ENCODE measurements at regions not wholly inside any gene's neighbourhood (a gene's known extent, or its start where the extent isn't known, plus 50 kb on each side); places are given as distances from the start of the nearest gene placed in this dataset.
A peak's percentile ranks its signal among the peaks of the same experiment; 100 is the strongest.

DNA sequence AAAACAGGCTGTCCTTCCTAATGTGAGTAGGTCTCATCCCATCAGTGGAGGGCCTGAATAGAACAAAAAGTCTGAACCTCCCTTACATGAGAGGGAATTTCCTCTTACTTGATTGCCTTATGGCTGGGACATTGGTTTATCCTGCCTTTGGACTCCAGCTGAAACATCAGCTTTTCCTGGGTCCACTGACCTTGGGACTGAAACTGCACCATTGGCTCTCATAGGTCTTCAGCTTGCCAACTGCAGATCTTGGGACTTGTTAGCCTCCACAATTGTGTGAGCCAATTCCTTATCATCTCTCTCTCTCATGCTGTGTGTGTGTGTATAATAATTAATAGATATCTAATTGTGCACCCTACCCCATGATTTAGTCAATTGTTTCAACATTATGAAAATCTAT lies 375.3 kb upstream of the DDI1 start:
- DNase-seq (ENCODE audit: low read depth in 2 of 2, low spot score in 1 of 2): no peak

DNA sequence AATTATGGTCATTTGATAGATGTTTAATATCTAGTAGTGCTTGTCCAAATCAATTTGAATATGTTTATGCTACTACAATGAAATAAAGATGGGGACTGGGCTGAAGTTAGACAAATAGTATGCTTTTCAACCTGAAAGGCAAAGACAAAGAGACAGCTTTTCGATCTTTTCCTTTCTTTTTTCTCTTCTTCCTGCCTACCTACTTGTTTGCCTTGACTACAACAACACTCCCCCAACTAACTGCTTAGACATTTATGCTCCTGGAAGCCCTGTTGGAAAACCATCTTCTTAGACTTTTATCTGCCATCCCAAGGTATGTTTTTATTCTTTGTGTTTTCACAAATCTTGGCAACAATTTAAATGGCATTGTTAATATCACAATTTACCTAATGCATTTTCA lies 374.4 kb upstream of the DDI1 start:
- DNase-seq (ENCODE audit: low read depth in 2 of 2, low spot score in 1 of 2): no peak

DNA sequence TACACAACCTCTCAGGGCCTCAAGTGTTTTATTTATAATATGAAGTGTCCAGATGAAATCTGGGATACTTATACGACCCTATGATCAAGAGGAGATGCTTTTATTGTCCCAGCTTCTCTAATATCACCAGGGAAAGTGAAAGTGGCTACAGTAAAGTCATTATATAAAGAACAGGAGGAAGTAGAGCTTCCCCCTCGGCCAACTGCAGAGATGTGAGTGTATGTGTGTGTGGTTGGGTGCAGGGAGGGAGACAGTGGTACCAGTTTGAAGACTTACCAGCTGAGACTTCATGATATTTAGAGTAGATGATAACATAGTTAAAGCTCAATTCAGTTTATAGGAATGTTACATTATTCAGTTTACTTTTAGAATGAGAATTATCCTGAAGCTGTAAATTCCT lies 373.6 kb upstream of the DDI1 start:
- no peak for DNase-seq (ENCODE audit: low read depth in 2 of 2, low spot score in 1 of 2)

DNA sequence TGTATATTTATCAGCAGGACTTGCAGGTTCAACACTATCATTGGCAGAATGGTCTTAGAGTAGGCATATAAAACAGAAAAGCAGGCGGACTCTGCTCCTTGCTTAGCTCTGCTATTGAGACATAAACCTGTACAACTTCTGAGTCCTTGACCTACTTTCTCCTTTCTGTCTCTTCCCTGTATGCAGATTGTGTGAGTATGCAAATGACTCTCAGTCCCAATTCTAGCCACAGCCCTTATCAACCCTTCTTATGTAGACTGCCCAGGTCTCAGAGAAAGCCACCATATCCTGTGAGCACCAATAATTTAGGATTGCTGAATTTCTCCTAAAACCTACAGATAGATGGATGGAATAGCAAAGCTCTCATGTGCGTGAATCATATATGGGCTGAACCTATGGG lies 367.6 kb upstream of the DDI1 start:
- no peak for DNase-seq (ENCODE audit: low read depth in 2 of 2, low spot score in 1 of 2)

DNA sequence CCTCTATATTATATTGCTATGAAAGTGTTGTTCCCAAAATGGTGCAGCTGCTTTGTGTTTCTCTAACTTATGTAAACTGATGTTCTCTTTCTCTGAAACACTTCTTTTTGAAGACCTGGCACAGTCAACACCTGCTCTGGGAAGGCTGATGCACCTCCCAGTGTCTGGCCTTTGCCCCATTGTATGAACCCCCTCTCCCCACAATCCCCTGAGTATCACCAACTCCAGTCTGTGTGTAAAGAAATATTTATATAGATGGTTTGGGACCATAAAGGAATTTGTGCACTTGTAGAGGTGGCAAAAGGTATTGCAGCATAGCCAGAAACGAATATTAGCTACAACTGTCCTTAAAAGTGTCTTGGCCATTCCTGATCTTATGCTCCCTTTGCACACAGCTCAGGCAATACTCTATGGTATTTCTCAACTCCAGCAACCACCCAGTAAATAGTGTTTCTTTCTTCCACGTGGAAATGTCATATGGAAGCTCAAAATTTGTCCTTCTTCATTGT lies 365.2 kb upstream of the DDI1 start:
- no peak for DNase-seq (ENCODE audit: low read depth in 2 of 2, low spot score in 1 of 2)

DNA sequence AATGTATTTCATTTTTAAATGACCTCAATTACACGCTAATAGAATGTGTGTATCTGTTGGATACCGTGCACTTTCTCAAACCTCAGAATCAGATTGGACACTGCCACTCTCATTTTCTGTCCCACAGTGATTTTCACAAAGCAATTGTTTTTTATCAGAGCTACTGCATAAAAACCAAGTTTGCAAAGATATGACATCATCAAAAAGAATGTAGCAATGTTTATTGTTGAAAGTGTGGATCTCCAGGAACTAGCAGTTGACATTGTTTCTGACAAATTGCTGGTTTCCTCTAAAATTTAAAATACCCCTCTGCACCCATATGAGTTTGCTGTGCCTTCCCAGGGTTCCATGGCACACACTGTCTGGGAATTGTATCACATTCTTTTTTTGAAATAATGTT lies 362.7 kb upstream of the DDI1 start:
- DNase-seq (ENCODE audit: low read depth in 2 of 2, low spot score in 1 of 2): no peak

DNA sequence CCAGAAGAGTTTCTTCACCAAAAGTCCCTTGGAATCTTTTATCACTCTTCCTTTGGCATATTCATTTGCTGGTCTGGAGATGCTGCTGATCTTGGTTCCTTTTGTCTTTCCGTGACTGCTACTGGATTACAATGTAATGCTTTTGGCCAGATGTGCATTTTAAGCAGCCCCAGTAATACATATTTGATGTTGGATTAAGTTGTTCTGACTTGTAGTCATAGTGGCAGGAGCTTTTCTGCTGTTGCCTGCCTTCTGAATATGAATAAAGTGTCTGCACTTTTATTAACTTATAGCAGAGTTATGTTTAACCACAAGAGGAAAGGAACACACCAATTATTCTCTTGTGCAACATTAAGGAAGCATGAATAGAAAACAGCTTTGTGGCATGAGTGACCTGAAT lies 360.0 kb upstream of the DDI1 start:
- DNase-seq (ENCODE audit: low read depth in 2 of 2, low spot score in 1 of 2): no peak

DNA sequence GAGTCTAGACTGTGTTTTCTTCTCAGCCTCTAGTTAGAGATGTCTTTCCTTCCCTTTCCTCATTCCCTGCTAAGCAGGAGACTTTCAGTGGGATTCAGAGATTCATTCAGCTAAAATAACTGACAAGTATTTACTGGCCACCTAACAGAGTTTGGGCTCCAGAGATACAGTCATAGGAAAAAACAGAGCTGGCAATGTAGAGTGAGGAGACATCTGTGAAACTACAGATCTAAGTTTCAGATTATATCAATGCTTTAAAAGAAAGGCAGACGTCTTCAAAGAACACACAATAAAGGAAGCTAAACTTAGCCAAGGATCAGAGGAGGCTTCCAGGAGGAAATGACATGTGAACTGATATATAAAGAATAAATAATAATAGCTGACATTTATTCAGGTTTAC lies 355.6 kb upstream of the DDI1 start:
- DNase-seq (ENCODE audit: low read depth in 2 of 2, low spot score in 1 of 2): no peak

DNA sequence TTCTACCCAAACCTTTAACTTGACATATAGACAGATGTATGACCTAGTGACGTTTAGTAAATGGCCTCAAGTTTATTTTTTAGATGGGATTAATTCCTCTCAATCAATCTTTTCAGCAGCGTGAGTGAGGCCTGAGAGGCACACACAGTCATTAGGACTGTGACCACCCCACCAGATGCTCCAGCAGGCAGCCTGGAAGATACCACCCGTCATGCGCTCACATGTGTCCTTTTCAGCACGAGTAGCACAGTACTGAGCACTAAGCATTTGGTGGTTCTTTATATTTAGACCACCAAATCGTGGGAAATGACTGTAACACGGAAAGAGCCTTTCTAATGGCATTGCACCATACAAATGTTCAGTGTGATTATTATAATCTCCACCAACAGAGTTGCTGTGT lies 354.6 kb upstream of the DDI1 start:
- DNase-seq (ENCODE audit: low read depth in 2 of 2, low spot score in 1 of 2): no peak

DNA sequence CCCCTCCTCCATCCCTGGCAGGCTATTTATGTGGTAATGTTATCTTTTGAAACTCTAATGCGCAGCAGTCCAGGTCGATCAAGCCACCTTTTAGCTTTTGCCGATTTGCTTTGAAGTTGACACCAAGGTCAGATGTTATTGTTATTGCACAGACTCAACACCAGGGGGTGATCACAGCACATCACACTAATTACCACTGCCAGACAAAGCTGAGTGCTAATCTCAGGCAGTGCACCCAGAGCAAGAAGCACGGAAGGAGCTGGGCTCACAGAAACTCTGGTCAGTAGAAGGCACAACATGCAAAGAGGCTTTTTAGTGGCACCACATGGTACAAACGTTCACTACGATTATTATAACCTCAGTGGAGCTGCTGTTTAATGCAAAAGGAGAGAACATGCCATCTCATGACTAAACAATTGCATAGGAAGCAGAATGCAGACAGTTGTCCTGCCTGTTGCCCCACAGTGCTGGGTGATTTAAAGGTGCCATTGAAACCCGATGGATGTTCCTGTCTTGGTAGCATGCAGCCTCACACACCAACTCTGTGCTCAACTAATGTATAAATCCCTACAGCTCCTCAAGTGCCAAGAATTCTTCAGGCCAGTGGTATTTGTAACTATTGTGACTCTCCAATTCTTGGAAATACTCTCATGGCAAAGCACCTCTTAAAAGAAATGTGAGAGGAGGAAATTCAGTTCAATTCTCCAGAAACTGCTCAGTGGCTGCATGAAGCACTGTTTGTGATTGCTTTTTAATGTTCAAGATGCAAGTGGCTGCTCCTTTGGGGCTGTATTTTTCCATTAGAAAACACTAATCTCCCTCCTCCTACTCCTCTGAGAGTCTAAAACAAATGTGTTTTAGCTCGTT lies 353.9 kb upstream of the DDI1 start:
- DNase-seq (ENCODE audit: low read depth in 2 of 2, low spot score in 1 of 2): peak in 1 of 2 donors; percentile 4

DNA sequence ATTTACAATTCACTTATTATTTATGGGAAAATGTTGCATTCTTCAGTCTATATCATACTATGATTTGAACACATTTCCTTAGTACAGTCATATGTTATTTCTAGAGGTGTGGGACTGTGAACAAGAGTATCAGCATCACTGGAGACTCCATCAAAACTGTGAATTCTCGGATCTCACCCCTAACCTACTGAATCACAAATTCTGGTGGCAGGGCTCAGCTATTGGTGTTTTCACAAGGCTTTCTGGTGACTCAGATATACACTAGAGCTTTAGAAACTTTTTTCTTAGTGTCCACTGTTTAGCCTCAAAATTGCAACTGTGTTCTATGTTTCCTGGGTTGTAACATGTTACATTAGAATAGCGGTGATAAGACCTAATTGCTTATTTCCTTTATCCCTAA lies 352.9 kb upstream of the DDI1 start:
- no peak for DNase-seq (ENCODE audit: low read depth in 2 of 2, low spot score in 1 of 2)

DNA sequence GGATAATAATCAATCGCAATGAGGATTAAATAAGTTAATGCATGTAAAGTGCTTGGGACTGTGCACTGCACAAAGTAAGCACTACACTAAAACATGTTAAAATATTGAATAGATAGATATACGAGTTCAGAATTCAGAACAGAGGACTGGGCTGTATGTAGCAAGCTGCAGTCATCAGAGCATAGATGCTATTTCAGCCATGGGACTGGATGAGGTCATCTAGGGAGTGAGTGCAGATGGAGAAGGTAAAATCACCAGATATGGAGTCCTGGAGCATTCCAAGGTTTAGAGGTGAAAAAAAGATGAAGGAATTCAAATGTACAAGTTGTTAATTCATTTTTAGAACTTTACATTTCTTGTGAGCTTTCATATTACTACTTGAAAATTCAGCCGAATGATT lies 347.5 kb upstream of the DDI1 start:
- no peak for DNase-seq (ENCODE audit: low read depth in 2 of 2, low spot score in 1 of 2)

DNA sequence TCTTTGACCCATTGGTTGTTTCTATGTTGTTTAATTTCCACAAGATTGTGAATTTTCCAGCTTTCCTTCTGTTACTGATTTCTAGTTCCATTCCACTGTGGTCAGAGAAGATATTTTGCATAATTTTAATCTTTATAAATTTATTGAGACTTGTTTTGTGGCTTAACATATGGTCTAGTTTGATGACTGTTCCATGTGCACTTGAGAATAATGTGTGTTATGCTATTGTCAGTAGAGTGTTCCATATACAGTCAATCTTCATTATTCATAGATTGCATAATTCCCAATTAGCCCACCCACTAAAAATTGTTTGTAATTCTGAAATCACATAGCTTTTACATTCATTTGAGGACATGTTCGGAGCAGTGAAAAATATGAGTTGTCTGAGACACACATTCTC lies 346.1 kb upstream of the DDI1 start:
- no peak for DNase-seq (ENCODE audit: low read depth in 2 of 2, low spot score in 1 of 2)

DNA sequence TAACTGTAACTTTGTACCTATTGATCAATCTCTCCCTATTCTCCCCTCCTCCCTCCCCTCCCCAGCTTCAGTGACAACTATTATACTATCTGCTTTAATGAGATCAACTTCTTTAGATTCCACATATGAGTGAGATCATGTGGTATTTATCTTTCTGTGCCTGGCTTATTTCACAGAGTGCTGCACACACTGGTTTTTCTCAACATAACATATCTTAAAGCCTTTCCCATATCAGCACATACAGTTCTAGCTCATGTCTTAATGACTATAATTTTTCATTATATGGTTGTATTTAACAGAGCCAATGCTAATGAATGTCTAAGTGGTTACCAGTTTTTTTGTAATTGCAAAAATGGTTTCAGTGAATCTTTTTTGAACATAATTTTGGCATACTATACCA lies 340.3 kb upstream of the DDI1 start:
- DNase-seq (ENCODE audit: low read depth in 2 of 2, low spot score in 1 of 2): no peak

DNA sequence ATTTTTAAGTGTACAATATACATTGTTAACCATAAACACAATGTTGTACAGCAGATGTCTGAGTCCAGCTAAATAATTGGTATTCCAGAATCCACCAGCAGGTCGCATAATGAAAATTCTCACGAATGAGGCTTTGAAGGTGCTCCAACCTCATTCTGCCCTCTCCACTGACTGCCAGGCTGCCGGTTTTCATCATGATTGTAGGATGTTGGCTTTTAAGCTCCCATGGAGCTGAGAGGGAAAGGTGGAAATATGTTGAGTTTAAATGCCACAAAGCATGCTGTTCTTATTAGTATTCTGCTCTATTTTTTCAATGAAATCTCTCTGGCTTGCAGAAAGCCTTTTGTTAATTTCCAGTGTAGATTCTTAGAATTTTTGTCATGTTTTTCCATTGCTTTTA lies 337.2 kb upstream of the DDI1 start:
- DNase-seq (ENCODE audit: low read depth in 2 of 2, low spot score in 1 of 2): no peak

DNA sequence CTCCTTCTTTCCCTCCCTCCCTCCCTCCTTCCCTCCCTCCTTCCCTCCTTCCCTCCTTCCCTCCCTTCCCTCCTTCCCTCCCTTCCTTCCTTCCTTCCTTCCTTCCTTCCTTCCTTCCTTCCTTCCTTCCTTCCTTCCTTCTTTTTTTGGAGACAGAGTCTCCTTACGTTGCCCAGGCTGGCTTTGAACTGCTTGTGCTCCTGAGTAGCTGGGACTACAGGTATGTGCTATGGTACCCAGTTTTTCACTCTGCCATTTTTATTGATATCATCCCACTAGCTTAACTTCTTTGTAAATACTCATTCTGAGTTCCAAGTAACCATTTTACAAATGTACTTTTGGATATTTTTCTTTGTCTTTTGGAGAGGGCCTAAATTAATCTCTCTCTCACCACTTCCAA lies 336.8 kb upstream of the DDI1 start:
- DNase-seq (ENCODE audit: low read depth in 2 of 2, low spot score in 1 of 2): no peak

DNA sequence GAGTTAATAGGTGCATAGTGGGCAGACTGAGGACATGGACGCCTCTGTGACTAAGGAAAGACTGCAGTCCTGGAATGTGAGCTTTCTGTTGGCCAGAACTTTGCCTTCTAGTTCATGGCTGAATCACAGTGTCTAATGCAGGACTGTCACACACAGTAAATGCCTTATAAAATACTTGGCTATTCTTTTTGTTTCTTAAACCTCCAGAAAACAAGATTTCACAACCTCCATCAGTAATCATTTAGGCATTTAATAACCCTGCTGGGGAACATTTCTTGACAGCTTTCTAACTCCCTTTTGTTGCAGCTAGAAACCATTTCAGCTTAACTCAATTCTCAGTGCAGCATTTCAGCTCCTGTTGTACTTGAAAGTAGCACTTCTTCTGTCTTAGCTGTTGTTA lies 335.8 kb upstream of the DDI1 start:
- DNase-seq (ENCODE audit: low read depth in 2 of 2, low spot score in 1 of 2): no peak

DNA sequence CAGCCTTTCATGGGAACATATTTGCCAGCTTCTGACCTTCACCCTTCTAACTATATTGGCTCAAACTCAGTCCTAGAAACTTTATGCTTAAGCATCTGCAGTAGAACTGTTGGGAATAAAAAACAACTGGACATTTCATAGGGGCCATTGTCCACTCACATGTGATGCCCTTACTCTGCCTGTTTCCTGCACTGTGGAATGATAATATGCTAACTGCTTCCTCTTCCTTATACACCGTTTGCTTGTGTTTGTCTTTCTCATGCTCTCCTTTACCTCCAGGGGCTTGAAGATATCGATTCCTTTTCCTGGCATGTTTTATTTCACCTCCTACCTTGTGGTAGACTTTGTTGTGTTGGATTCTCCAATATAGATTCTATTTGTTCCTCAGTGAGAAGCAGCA lies 333.0 kb upstream of the DDI1 start:
- DNase-seq (ENCODE audit: low read depth in 2 of 2, low spot score in 1 of 2): no peak

DNA sequence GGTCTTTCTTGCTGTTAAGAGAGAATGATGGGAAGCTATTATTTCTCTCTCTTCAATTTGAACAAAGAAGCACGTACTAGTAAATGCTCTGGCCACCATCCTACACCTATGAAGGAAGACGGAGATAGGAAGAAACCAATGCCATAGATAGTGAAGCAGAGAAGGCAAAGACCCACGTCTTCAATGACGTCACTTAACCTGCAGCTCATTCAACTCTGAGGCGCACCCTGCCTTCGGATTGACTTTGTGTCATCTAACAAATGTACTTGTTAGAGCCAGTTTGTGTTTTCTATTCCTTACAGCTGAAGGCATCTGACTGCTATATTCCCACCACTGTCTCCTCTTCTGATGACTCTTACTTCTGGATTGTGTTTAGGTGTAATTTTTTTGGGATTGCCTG lies 332.5 kb upstream of the DDI1 start:
- no peak for DNase-seq (ENCODE audit: low read depth in 2 of 2, low spot score in 1 of 2)

DNA sequence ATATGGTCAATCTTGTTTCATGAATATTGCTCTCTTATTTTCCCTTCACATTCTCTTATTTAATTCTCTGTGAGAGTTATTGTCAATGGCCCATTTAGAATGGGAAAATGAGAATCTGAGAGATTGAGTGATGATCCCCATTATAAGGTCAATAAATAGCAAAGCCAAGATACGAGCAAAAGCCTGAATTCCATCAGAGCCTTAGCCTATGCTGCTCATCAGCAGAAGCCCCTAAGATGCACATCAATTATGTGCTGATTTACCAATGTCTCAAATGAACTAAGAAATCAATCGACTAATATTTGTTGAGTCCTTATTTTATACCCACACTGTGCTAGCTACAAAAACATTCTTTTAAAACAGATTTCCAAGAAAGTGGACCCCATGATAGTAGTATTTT lies 330.8 kb upstream of the DDI1 start:
- DNase-seq (ENCODE audit: low read depth in 2 of 2, low spot score in 1 of 2): no peak

DNA sequence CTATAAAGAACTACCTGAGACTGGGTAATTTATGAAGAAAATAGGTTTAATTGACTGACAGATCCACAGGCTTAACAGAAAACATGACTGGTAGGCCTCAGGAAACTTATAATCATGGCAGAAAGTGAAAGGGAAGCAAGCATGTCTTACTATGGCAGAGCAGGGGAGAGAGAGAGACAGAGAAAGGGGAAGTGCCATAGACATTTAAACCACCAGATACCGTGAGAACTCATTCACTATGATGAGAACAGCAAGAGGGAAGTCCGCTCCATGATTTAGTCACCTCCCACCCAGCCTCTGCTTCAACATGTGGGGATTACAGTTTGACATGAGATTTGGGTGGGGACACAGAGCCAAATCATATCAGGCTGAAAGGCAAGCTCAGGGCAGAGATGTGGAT lies 327.1 kb upstream of the DDI1 start:
- DNase-seq (ENCODE audit: low read depth in 2 of 2, low spot score in 1 of 2): no peak

DNA sequence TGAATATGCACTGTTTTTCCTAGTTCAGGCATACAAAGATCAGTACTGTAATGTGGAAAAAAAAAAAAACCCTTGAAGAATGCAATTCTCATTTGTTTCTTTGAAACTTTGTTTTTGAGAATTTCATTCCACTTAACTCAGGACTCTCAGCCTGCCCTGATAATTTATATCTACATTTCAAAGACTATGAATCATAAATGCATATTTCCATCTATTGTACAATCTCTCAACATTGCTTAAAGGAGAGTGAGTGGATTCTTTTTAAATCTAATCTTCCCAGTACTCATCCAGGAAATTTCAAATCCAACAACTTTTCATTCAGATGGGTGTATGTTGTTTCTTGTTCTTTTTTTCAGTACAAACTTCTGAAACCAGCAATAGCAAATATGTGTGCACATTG lies 322.2 kb upstream of the DDI1 start:
- no peak for DNase-seq (ENCODE audit: low read depth in 2 of 2, low spot score in 1 of 2)

DNA sequence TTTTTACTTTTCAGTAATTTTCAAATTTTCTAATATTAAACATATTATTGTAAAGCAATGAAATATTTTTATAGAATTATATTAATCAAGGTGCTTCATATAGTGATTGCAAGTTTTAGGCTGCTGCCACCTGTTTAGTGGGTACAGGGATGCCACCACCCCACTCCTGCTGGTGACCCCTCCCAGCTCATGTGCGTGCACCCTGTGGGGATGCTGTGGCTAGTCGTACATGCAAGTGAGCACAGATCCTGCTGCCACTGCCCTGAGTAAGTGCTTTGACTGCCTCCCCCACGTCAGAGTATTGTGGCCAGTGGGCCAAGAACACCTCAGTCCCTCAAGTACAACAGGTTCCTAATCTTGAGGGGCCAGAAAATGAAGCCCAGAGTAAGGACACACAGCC lies 320.1 kb upstream of the DDI1 start:
- no peak for DNase-seq (ENCODE audit: low read depth in 2 of 2, low spot score in 1 of 2)

All from stimulated activated CD8-positive, alpha-beta memory T cell treated with anti-CD3 and anti-CD28 coated beads, Interleukin-4, amount 100 ng/mL, for 1 hour (primary cell).